ENCODE measurements at regions not wholly inside any gene's neighbourhood (a gene's known extent, or its start where the extent isn't known, plus 50 kb on each side); places are given as distances from the start of the nearest gene placed in this dataset.

DNA sequence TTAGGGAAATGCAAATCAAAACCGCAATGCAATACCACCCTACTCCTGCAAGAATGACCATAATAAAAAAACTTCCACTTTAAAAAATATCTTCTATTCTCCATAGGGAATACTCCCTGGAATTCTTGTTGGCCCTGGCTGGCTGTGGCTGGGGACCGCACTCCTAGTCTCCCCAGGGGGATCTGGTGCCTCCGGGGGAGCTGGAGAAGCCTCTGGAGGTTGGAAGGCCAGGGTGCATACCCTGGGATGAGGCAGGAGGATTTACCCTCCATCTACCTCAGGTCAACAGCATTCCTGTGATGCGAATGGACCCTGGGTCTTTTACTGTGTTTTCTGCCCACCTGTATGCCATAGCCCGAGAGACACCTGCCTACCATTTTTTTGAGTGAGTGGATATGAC lies 120.0 kb upstream of the ZNF536 start:
- no peaks in the 10 kb centered on the region for H3K36me3 ChIP-seq
- no peak for TF ChIP-seq CTCF (IDR thresholded peaks at IDR 0.05)
- intact Hi-C loops (cut with DNase I): no loop called here
- no peak for DNase-seq
- no peak for ATAC-seq
- H3K4me3 ChIP-seq: no peak overlapping the region
- H3K27me3 ChIP-seq (ENCODE audit: low read depth): peaks cover 42% of the 10 kb centered on the region
- H3K4me1 ChIP-seq: no peaks in the 10 kb centered on the region
- no peak overlapping the region for H3K27ac ChIP-seq
- H3K9me3 ChIP-seq: no peaks in the 10 kb centered on the region

DNA sequence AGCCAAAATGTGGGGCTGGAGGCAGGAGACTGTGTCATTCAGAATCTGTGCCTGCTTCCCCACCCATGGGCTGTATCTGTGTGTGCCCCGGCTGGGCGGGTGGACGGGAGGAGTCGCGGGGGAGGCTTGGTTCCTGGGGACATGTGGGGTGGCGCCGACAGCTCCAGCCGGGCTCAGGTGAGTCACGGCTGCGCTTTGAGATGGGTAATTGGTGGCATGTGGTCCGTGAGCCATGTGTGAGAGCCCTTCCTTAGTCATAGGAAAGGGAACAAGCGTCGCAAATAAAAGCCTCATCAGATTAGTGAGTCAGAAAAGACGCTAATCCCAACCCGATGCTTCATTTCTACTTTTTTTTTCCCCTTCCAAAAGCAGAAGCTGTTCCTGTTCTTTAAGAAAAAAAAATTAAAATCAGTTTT lies 118.6 kb upstream of the ZNF536 start:
- DNase-seq: no peak
- no peak for ATAC-seq
- Histone ChIP-seq H3K9me3 (no peaks in the 10 kb centered on the region), H3K4me3 (no peak overlapping the region), H3K27ac (no peak overlapping the region), H3K27me3 (ENCODE audit: low read depth) (peaks cover 47% of the 10 kb centered on the region), H3K4me1 (no peaks in the 10 kb centered on the region), H3K36me3 (no peaks in the 10 kb centered on the region)
- intact Hi-C loops (cut with DNase I): no loop called here
- no peak for TF ChIP-seq CTCF (IDR thresholded peaks at IDR 0.05)

- Histone ChIP-seq H3K9me3 (no peaks in the 10 kb centered on the region), H3K4me1 (no peaks in the 10 kb centered on the region), H3K4me3 (no peak overlapping the region), H3K36me3 (no peaks in the 10 kb centered on the region), H3K27ac (no peak overlapping the region), H3K27me3 (ENCODE audit: low read depth) (peaks cover 48% of the 10 kb centered on the region)
- DNase-seq (no peak), ATAC-seq (no peak)
- intact Hi-C loops (cut with DNase I): no loop called here
- no peak for TF ChIP-seq CTCF (IDR thresholded peaks at IDR 0.05)
Observed at GRCh38 chr19:30254158-30254557, 118.0 kb upstream of the ZNF536 start.

GRCh38 chr19:30254789-30255188 lies 117.4 kb upstream of the ZNF536 start:
- Histone ChIP-seq H3K4me3 (no peak overlapping the region), H3K27me3 (ENCODE audit: low read depth) (peaks cover 52% of the 10 kb centered on the region), H3K27ac (no peak overlapping the region), H3K4me1 (no peaks in the 10 kb centered on the region), H3K36me3 (no peaks in the 10 kb centered on the region), H3K9me3 (no peaks in the 10 kb centered on the region)
- intact Hi-C loops (cut with DNase I): no loop called here
- DNase-seq (no peak), ATAC-seq (no peak)
- no peak for TF ChIP-seq CTCF (IDR thresholded peaks at IDR 0.05)

DNA sequence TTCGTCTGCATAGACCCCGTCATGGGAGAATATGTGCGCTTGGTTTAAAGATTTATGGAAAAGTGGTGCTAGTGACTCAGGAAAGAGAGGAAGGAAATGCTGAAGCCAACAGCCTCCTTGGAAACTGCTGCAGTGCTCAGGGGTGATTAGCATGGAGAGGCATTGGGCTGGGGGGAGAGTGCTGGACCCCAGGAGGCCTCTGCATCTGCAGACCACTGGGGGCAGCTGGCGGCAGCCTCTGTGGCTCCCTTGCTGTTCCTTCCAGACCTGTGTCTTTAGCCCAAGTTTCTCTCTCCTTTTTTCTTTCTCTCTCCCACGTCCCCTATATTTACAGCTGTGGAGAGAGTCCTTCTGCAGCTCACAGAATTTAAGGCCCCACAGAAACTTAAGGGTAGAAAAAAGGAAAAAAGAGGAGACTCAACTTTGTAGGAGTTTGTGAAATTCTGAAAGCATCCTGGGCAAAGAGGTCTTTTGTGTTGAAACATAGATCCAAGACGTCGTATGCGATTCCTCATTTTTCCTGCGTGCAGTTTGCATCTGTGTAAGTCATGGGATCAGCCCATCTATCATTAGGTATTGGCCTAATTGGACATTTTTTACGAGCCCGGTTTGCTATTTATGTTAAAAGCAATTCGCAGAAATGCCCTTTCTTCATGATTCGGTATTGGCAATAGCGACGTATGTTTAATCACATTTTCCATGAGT lies 116.2 kb upstream of the ZNF536 start:
- Histone ChIP-seq H3K27ac (no peak overlapping the region), H3K36me3 (no peaks in the 10 kb centered on the region), H3K27me3 (ENCODE audit: low read depth) (peaks cover 54% of the 10 kb centered on the region), H3K4me3 (no peak overlapping the region), H3K9me3 (no peaks in the 10 kb centered on the region), H3K4me1 (no peaks in the 10 kb centered on the region)
- TF ChIP-seq CTCF (IDR thresholded peaks at IDR 0.05): no peak
- ATAC-seq (no peak), DNase-seq (no peak)
- intact Hi-C loops (cut with DNase I): no loop called here

All from lower lobe of right lung (tissue), 2 donors.